ENCODE measurements at regions not wholly inside any gene's neighbourhood (a gene's known extent, or its start where the extent isn't known, plus 50 kb on each side); places are given as distances from the start of the nearest gene placed in this dataset.
A peak's percentile ranks its signal among the peaks of the same experiment; 100 is the strongest.

DNA sequence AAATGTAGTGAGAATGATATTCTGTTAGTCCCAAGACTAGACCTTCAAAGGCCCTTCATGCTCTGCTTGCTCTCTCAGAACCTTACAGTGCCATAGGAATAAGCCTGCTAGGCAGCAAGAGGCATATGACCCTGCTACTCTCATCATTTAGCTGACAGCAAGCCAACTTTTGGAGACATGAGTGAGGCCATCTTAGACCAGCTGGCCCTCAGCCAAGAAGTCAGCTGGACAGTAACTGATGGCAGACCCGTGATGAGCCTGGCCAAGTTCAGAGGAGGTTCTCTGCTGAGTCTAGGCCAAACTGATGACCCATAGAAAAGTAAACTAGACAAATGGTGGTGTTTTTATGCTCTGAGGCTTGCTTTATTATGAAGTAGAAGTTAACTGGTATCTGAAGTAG lies 82.6 kb downstream of the C18orf54 start:
- 86% methylated on average over 1 of the region's 1 CpG for WGBS (ENCODE audit: insufficient coverage)
- H3K4me2 ChIP-seq (replicated peaks; ENCODE audit: low read depth, low read length, poor library complexity, severe bottlenecking), result no peak overlapping the region
- Mint-ChIP-seq H3K27me3 (peaks cover 44% of the 10 kb centered on the region), H3K4me1 (no peaks in the 10 kb centered on the region), H3K9me3 (ENCODE audit: insufficient read depth) (no peaks in the 10 kb centered on the region), H3K4me3 (no peak overlapping the region), H3K27ac (no peak overlapping the region)
- DNase-seq (no peak), ATAC-seq (ENCODE audit: low read depth) (no peak)
- H3K79me2 ChIP-seq (ENCODE audit: control insufficient read depth, insufficient read depth, low read length), result no peaks in the 10 kb centered on the region
- intact Hi-C loops (cut with micrococcal nuclease), result no loop called here
- H2AFZ ChIP-seq (ENCODE audit: insufficient read depth, low read depth, low read length, poor library complexity, severe bottlenecking), result no peak overlapping the region
- H3K36me3 ChIP-seq (replicated peaks in 1 of 2; ENCODE audit: control extremely low read depth in 1 of 2, control insufficient read depth in 1 of 2, extremely low read depth in 1 of 2, insufficient read depth in 2 of 2, low read length in 1 of 2), result no peaks in the 10 kb centered on the region
- no peaks in the 10 kb centered on the region for H3K9me3 ChIP-seq (ENCODE audit: control extremely low read depth in 1 of 3, control insufficient read depth in 2 of 3, insufficient read depth in 1 of 3, low read length in 2 of 3)
- CTCF ChIA-PET, result no interaction called here
- no peak overlapping the region for H3K9ac ChIP-seq (ENCODE audit: low read length)
- POLR2A ChIA-PET, result no interaction called here
- TF ChIP-seq, protein P1, sequence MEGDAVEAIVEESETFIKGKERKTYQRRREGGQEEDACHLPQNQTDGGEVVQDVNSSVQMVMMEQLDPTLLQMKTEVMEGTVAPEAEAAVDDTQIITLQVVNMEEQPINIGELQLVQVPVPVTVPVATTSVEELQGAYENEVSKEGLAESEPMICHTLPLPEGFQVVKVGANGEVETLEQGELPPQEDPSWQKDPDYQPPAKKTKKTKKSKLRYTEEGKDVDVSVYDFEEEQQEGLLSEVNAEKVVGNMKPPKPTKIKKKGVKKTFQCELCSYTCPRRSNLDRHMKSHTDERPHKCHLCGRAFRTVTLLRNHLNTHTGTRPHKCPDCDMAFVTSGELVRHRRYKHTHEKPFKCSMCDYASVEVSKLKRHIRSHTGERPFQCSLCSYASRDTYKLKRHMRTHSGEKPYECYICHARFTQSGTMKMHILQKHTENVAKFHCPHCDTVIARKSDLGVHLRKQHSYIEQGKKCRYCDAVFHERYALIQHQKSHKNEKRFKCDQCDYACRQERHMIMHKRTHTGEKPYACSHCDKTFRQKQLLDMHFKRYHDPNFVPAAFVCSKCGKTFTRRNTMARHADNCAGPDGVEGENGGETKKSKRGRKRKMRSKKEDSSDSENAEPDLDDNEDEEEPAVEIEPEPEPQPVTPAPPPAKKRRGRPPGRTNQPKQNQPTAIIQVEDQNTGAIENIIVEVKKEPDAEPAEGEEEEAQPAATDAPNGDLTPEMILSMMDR (IDR thresholded peaks at IDR 0.05), result no peak
- TF ChIP-seq EZH2 (IDR thresholded peaks at IDR 0.05; ENCODE audit: borderline replicate concordance, insufficient read depth, low read depth, low read length, poor library complexity, severe bottlenecking), result no peak
- H4K20me1 ChIP-seq (ENCODE audit: control insufficient read depth, insufficient read depth, low read length, poor library complexity, severe bottlenecking), result no peaks in the 10 kb centered on the region
- peaks cover 0 to 9% (median 2%) of the 10 kb centered on the region in 4 experiments for H3K27me3 ChIP-seq (replicated peaks in 1 of 4; ENCODE audit: control extremely low read depth in 1 of 4, control insufficient read depth in 3 of 4, insufficient read depth in 4 of 4, low read length in 3 of 4)
- H3K4me3 ChIP-seq (ENCODE audit: control extremely low read depth in 1 of 5, extremely low read depth in 1 of 5, insufficient read depth in 1 of 5, low read depth in 2 of 5, low read length in 4 of 5), result no peak overlapping the region
- no peaks in the 10 kb centered on the region for H3K4me1 ChIP-seq (ENCODE audit: control insufficient read depth in 2 of 2, insufficient read depth in 2 of 2, low read length in 2 of 2)
- no peak overlapping the region for H3K27ac ChIP-seq (ENCODE audit: low read length in 2 of 2)

DNA sequence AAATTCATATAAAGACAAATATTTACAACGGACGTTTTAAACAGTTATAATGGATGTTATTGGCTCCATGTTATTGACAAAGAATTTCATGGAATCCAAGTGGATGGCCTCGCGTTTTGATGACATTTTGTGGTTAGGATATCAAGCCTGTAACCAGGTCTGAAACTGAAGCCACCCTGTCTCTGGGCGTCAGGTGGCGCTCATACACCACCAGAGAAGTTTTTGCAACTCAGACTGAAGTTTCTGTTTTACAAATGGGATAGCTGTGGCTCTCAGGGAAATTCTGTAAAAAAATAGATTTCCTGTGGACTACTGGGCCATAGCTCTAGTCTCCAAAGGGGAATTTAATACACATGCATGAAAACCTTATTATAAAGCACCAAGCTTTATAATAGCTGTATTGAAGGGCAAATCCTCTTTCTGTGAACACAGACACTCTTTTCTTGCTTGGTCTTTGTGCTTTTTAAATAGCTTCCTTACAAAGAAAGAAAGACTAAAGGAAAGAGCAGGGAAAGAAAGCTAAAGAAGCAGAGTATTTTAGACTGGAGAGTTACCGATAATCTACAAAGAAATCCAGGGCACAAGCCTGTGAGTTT lies 86.7 kb downstream of the C18orf54 start:
- H3K4me2 ChIP-seq (replicated peaks; ENCODE audit: low read depth, low read length, poor library complexity, severe bottlenecking), result no peak overlapping the region
- H3K27ac ChIP-seq (ENCODE audit: low read length in 2 of 2), result no peak overlapping the region
- H3K27ac Mint-ChIP-seq, result no peak overlapping the region
- 0% methylated on average over 4 of the region's 7 CpGs for WGBS (ENCODE audit: insufficient coverage)
- no peaks in the 10 kb centered on the region for H3K9me3 Mint-ChIP-seq (ENCODE audit: insufficient read depth)
- H3K27me3 ChIP-seq (replicated peaks in 1 of 4; ENCODE audit: control extremely low read depth in 1 of 4, control insufficient read depth in 3 of 4, insufficient read depth in 4 of 4, low read length in 3 of 4), result peaks cover 0 to 4% (median 0%) of the 10 kb centered on the region in 4 experiments
- CTCF ChIA-PET, result interaction anchor here (0.6 to 1.2 kb wide), 2 partner anchors 226 to 228 kb away, joined by 3 read pairs; no protein-coding TSS in a partner anchor
- H3K4me3 ChIP-seq (ENCODE audit: control extremely low read depth in 1 of 5, extremely low read depth in 1 of 5, insufficient read depth in 1 of 5, low read depth in 2 of 5, low read length in 4 of 5), result no peak overlapping the region
- intact Hi-C loops (cut with micrococcal nuclease), result no loop called here
- POLR2A ChIA-PET, result no interaction called here
- no peaks in the 10 kb centered on the region for H3K9me3 ChIP-seq (ENCODE audit: control extremely low read depth in 1 of 3, control insufficient read depth in 2 of 3, insufficient read depth in 1 of 3, low read length in 2 of 3)
- ATAC-seq (ENCODE audit: low read depth), result no peak
- H3K27me3 Mint-ChIP-seq, result peaks cover 29% of the 10 kb centered on the region
- no peaks in the 10 kb centered on the region for H3K4me1 ChIP-seq (ENCODE audit: control insufficient read depth in 2 of 2, insufficient read depth in 2 of 2, low read length in 2 of 2)
- H3K4me1 Mint-ChIP-seq, result no peaks in the 10 kb centered on the region
- no peak overlapping the region for H3K4me3 Mint-ChIP-seq
- DNase-seq, result peak; percentile 14
- no peaks in the 10 kb centered on the region for H4K20me1 ChIP-seq (ENCODE audit: control insufficient read depth, insufficient read depth, low read length, poor library complexity, severe bottlenecking)
- H3K79me2 ChIP-seq (ENCODE audit: control insufficient read depth, insufficient read depth, low read length), result no peaks in the 10 kb centered on the region
- H3K9ac ChIP-seq (ENCODE audit: low read length), result no peak overlapping the region
- TF ChIP-seq, protein P1 (IDR thresholded peaks at IDR 0.05), result peak; percentile 39
- no peak for TF ChIP-seq EZH2 (IDR thresholded peaks at IDR 0.05; ENCODE audit: borderline replicate concordance, insufficient read depth, low read depth, low read length, poor library complexity, severe bottlenecking)
- H2AFZ ChIP-seq (ENCODE audit: insufficient read depth, low read depth, low read length, poor library complexity, severe bottlenecking), result no peak overlapping the region
- H3K36me3 ChIP-seq (replicated peaks in 1 of 2; ENCODE audit: control extremely low read depth in 1 of 2, control insufficient read depth in 1 of 2, extremely low read depth in 1 of 2, insufficient read depth in 2 of 2, low read length in 1 of 2), result no peaks in the 10 kb centered on the region

All from B cell (primary cell).